H1 (cell line): ENCODE measurements at regions not wholly inside any gene's neighbourhood (a gene's known extent, or its start where the extent isn't known, plus 50 kb on each side); places are given as distances from the start of the nearest gene placed in this dataset.

Experiments used
- CTCF ChIA-PET: fragments of 300-600 bp; sonication (Branson Sonifier 250); formaldehyde crosslinking; loops from one replicate; lab custom pipeline; 2021; ENCODE audit not compliant: partially characterized antibody; lab: Charles Lee
- POLR2A ChIA-PET: fragments of 300-600 bp; sonication (Branson Sonifier 250); formaldehyde crosslinking; loops from one replicate; lab custom pipeline; 2021; ENCODE audit warnings: inconsistent platforms; ENCODE audit not compliant: partially characterized antibody; lab: Charles Lee
- DNase-seq, 2 experiments: peaks; one replicate each; pipeline versions ENCODE4 v3.0.0 to v3.0.0-alpha.2; 2010 to 2022; ENCODE audit warnings: low spot score in 2 of 2, low read depth in 1 of 2, mixed read lengths in 1 of 2
- FAIRE-seq: peaks from 2 replicates; lab custom pipeline; 2011; peaks lifted over from hg19 to GRCh38; lab: Jason Lieb, UNC
- H2AFZ ChIP-seq: 2 replicates; pipeline ENCODE4 v1.8.1; 2012; ENCODE audit warnings: low read length, inconsistent platforms
- H2AK5ac ChIP-seq: 2 replicates; pipeline ENCODE4 v1.6.1; 2013; ENCODE audit warnings: low read depth, low read length
- H2BK120ac ChIP-seq: replicated peaks from 2 replicates; pipeline ENCODE3; 2013; ENCODE audit warnings: low read depth, low read length, inconsistent platforms
- H2BK12ac ChIP-seq: 2 replicates; pipeline ENCODE4 v1.6.1; 2013; ENCODE audit warnings: low read depth, low read length
- H2BK15ac ChIP-seq: 2 replicates; pipeline ENCODE4 v1.6.1; 2013; ENCODE audit warnings: low read length
- H2BK20ac ChIP-seq: 2 replicates; pipeline ENCODE4 v1.6.1; 2013; ENCODE audit warnings: low read length
- H2BK5ac ChIP-seq: 2 replicates; pipeline ENCODE4 v1.6.1; 2013; ENCODE audit warnings: low read depth, low read length
- H3K14ac ChIP-seq: 2 replicates; pipeline ENCODE4 v1.6.1; 2013; ENCODE audit warnings: inconsistent platforms; ENCODE audit not compliant: insufficient read length
- H3K18ac ChIP-seq: 2 replicates; pipeline ENCODE4 v1.6.1; 2013; ENCODE audit warnings: low read length; ENCODE audit errors: extremely low read depth
- H3K23ac ChIP-seq: 2 replicates; pipeline ENCODE4 v1.6.1; 2013; ENCODE audit warnings: inconsistent platforms; ENCODE audit not compliant: insufficient read length
- H3K23me2 ChIP-seq: 2 replicates; pipeline ENCODE4 v1.6.1; 2013; ENCODE audit warnings: low read depth, low read length
- H3K27ac ChIP-seq: 2 replicates; pipeline ENCODE4 v1.6.1; 2011; ENCODE audit warnings: low read depth, low read length, inconsistent platforms
- H3K27me3 ChIP-seq, 4 experiments: replicated peaks in 1 of 4; 1 replicate in 1 of 4; 2 replicates in 3 of 4; pipeline versions ENCODE4 v1.6.1 to v1.8.1; 2011 to 2013; ENCODE audit warnings: low read length in 3 of 4, mild to moderate bottlenecking in 3 of 4, inconsistent platforms in 2 of 4, mixed read lengths in 2 of 4, moderate library complexity in 1 of 4; ENCODE audit not compliant: control insufficient read depth in 3 of 4, insufficient read depth in 3 of 4; ENCODE audit errors: extremely low read depth in 1 of 4
- H3K36me3 ChIP-seq, 4 experiments: 2 replicates each; pipeline versions ENCODE4 v1.6.1 to v1.8.1; 2011 to 2013; ENCODE audit warnings: mild to moderate bottlenecking in 4 of 4, low read length in 3 of 4, moderate library complexity in 2 of 4, control low read depth in 1 of 4, inconsistent platforms in 1 of 4; ENCODE audit not compliant: insufficient read depth in 4 of 4, control insufficient read depth in 2 of 4
- H3K4ac ChIP-seq: replicated peaks from 2 replicates; pipeline ENCODE3; 2013; ENCODE audit warnings: low read length, low read depth, mixed read lengths, inconsistent platforms; ENCODE audit not compliant: insufficient read length
- H3K4me1 ChIP-seq, 4 experiments: replicated peaks in 1 of 4; 1 replicate in 1 of 4; 2 replicates in 3 of 4; pipeline versions ENCODE4 v1.6.1 to v1.8.1; 2011 to 2013; ENCODE audit warnings: low read length in 3 of 4, inconsistent platforms in 2 of 4, mixed read lengths in 1 of 4; ENCODE audit not compliant: insufficient read depth in 4 of 4, control insufficient read depth in 3 of 4
- H3K4me2 ChIP-seq, 2 experiments: 2 replicates each; pipeline versions ENCODE4 v1.6.1 to v1.8.1; 2011 to 2013; ENCODE audit warnings: low read depth in 2 of 2, low read length in 2 of 2, control low read depth in 1 of 2, inconsistent platforms in 1 of 2, mild to moderate bottlenecking in 1 of 2; ENCODE audit not compliant: insufficient read depth in 1 of 2
- H3K4me3 ChIP-seq, 4 experiments: fragments of 200-600, 300-600 bp in 1 of 4; sonication (generic), shearing (Covaris generic), sonication (Bioruptor Twin) in 1 of 4; 2 replicates each; pipeline versions ENCODE4 v1.5.1 to v1.8.1; 2011 to 2016; ENCODE audit warnings: low read length in 4 of 4, low read depth in 3 of 4, control low read depth in 2 of 4, inconsistent platforms in 2 of 4, mild to moderate bottlenecking in 2 of 4, mixed read lengths in 1 of 4, moderate library complexity in 1 of 4; ENCODE audit not compliant: insufficient read depth in 2 of 4; ENCODE audit errors: extremely low read depth in 1 of 4
- H3K56ac ChIP-seq: replicated peaks from 2 replicates; pipeline ENCODE3; 2013; ENCODE audit warnings: low read depth, mild to moderate bottlenecking, mixed read lengths, low read length, inconsistent platforms; ENCODE audit not compliant: insufficient read length
- H3K79me1 ChIP-seq: 2 replicates; pipeline ENCODE4 v1.6.1; 2013; ENCODE audit warnings: low read depth, low read length, control low read depth
- H3K79me2 ChIP-seq, 2 experiments: 2 replicates each; pipeline versions ENCODE4 v1.6.1 to v1.8.1; 2012 to 2013; ENCODE audit warnings: low read length in 2 of 2, mild to moderate bottlenecking in 2 of 2, inconsistent platforms in 1 of 2; ENCODE audit not compliant: insufficient read depth in 2 of 2, control insufficient read depth in 1 of 2
- H3K9ac ChIP-seq, 4 experiments: replicated peaks in 1 of 4; 1 replicate in 1 of 4; 2 replicates in 3 of 4; pipeline versions ENCODE4 v1.6.1 to v1.8.1; 2011 to 2013; ENCODE audit warnings: low read depth in 3 of 4, low read length in 3 of 4, control low read depth in 2 of 4, mild to moderate bottlenecking in 2 of 4, moderate library complexity in 2 of 4, inconsistent platforms in 1 of 4; ENCODE audit errors: extremely low read depth in 1 of 4
- H3K9me3 ChIP-seq, 2 experiments: 2 replicates each; pipeline versions ENCODE4 v1.6.1 to v1.8.1; 2012 to 2013; ENCODE audit warnings: mild to moderate bottlenecking in 2 of 2, moderate library complexity in 2 of 2, control low read depth in 1 of 2, inconsistent platforms in 1 of 2, low read depth in 1 of 2, low read length in 1 of 2, mixed read lengths in 1 of 2; ENCODE audit not compliant: insufficient read depth in 2 of 2
- H4K20me1 ChIP-seq, 2 experiments: replicated peaks in 1 of 2; 2 replicates each; pipeline versions ENCODE3 to v1.8.1; 2011 to 2013; ENCODE audit warnings: inconsistent platforms in 2 of 2, low read length in 2 of 2, mild to moderate bottlenecking in 1 of 2; ENCODE audit not compliant: insufficient read depth in 2 of 2, control insufficient read depth in 1 of 2
- H4K5ac ChIP-seq: 2 replicates; pipeline ENCODE4 v1.6.1; 2013; ENCODE audit warnings: low read length, low read depth, mixed read lengths, inconsistent platforms; ENCODE audit not compliant: insufficient read length
- H4K8ac ChIP-seq: 2 replicates; pipeline ENCODE4 v1.8.0; 2013; ENCODE audit warnings: mild to moderate bottlenecking, moderate library complexity, low read length, inconsistent platforms; ENCODE audit not compliant: insufficient read depth; ENCODE audit errors: extremely low read depth
- H4K91ac ChIP-seq: replicated peaks from 2 replicates; pipeline ENCODE3; 2013; ENCODE audit warnings: low read length, mixed read lengths, inconsistent platforms; ENCODE audit not compliant: insufficient read length
- BRCA1 ChIP-seq: IDR thresholded peaks from 2 replicates; pipeline ENCODE4 v1.6.1; 2012; ENCODE audit warnings: low read depth, low read length, improper control_type of control experiment
- CBX5 ChIP-seq: fragments of 300-800, 300-1000 bp; sonication (generic); IDR thresholded peaks from 2 replicates; pipeline ENCODE4 v1.7.1; 2016; ENCODE audit warnings: antibody characterized with exemption, low read length, low read depth
- CEBPB ChIP-seq: IDR thresholded peaks from 2 replicates; pipeline ENCODE4 v1.6.1; 2012; ENCODE audit warnings: low read depth, low read length
- EZH2 ChIP-seq: fragments of 200-600 bp; sonication (generic); IDR thresholded peaks from 2 replicates; pipeline ENCODE4 v1.7.1; 2012; ENCODE audit warnings: low read depth, mild to moderate bottlenecking, moderate library complexity, low read length, inconsistent platforms; ENCODE audit not compliant: severe bottlenecking
- FOSL1 ChIP-seq: IDR thresholded peaks from 2 replicates; pipeline ENCODE4 v1.6.1; 2011; ENCODE audit warnings: mild to moderate bottlenecking, low read depth, low read length, moderate library complexity; ENCODE audit not compliant: insufficient read depth
- GTF2F1 ChIP-seq: IDR thresholded peaks from 2 replicates; pipeline ENCODE4 v1.6.1; 2012; ENCODE audit warnings: low read depth, low read length, improper control_type of control experiment, borderline replicate concordance
- HDAC6 ChIP-seq: IDR thresholded peaks from one replicate; pipeline ENCODE4 v1.7.1; 2012; ENCODE audit warnings: low read depth, mild to moderate bottlenecking, inconsistent platforms, low read length, moderate library complexity
- KDM5A ChIP-seq: fragments of 200-600 bp; IDR thresholded peaks from 2 replicates; pipeline ENCODE4 v1.7.1; 2012; ENCODE audit warnings: mild to moderate bottlenecking, low read length, inconsistent platforms, mixed read lengths
- POLR2AphosphoS5 ChIP-seq: IDR thresholded peaks from 2 replicates; pipeline ENCODE4 v1.6.1; 2011; ENCODE audit warnings: low read depth, low read length
- RNF2 ChIP-seq: fragments of 200-900, 300-1000 bp; sonication (generic); IDR thresholded peaks from 2 replicates; pipeline ENCODE4 v1.7.1; 2016; ENCODE audit warnings: borderline replicate concordance, low read depth, mild to moderate bottlenecking, antibody characterized with exemption, low read length; ENCODE audit not compliant: poor library complexity, severe bottlenecking; ENCODE audit errors: missing control alignments
- TAF7 ChIP-seq: optimal IDR thresholded peaks from 2 replicates; pipeline ENCODE3; 2011; ENCODE audit warnings: low read depth, mild to moderate bottlenecking, inconsistent platforms, low read length, moderate library complexity, borderline replicate concordance
- TCF12 ChIP-seq: IDR thresholded peaks from 2 replicates; pipeline ENCODE4 v1.6.1; 2011; ENCODE audit warnings: low read depth, mild to moderate bottlenecking, low read length
- WGBS, 2 experiments: shearing (Covaris generic) in 1 of 2; methylation state at CpG; one replicate each; pipeline versions ENCODE4 v1.1.6 to v1.1.7; 2013 to 2015; ENCODE audit warnings: low lambda C conversion rate in 2 of 2, mixed read lengths in 2 of 2, inconsistent platforms in 1 of 2, low coverage in 1 of 2, missing lambda C conversion rate in 1 of 2; ENCODE audit not compliant: insufficient replicate concordance in 2 of 2, insufficient coverage in 1 of 2, insufficient read length in 1 of 2; ENCODE audit errors: extremely low coverage in 1 of 2, missing lambda C conversion rate in 1 of 2; 5-methylcytosine and 5-hydroxymethylcytosine counted together
- TF ChIP-seq, protein P1 (sequence below): IDR thresholded peaks from 2 replicates; pipeline ENCODE4 v1.6.1; 2012; ENCODE audit warnings: inconsistent platforms

DNA sequence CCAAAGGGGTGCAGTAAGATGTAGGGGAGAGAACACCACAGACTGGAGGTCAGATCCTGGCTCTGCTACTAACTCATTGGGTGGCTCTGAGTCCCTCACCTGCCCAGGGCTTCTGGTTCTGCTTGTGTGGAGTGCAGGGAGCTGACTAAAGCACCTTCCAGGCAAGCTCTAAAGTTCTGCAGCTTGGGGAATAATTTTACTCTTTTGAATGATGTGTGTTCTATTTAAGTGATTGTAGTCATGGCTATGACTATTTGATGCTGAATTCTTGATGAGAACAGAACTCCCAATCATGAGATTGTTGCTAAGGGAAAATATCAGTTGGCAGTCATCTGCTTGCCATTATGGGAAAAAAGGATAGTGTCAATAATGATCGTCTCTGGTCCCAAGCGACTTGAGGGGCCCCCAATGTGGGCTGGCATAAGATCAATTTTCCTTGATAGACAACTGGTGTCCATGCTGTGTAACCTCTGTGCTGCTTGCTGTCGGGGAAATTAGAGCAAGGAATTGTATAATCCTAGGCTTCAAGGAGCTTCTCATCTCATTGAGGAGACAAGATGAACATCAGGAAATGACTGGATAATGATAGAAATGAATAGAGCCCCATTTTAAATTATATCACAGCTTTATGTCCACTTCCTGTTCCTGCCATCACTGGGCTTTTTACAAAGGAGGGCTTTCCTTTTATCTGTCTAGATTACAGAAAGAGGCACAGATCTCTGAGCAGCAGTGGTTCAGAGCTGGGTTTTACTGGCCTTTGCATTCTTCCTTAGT, 131.7 kb downstream of the SLC4A3 start:
- no peak for FAIRE-seq
- Histone ChIP-seq H2BK15ac (no peak overlapping the region), H4K20me1 (no peaks in the 10 kb centered on the region), H2AK5ac (no peak overlapping the region), H3K9me3 (no peaks in the 10 kb centered on the region), H4K91ac (no peak overlapping the region), H2BK12ac (no peak overlapping the region), H3K9ac (no peak overlapping the region), H3K23me2 (no peaks in the 10 kb centered on the region; the same call in 1 of the 2 replicates), H4K5ac (no peak overlapping the region), H3K23ac (no peak overlapping the region), H3K56ac (no peak overlapping the region), H3K27me3 (no peaks in the 10 kb centered on the region), H3K4me3 (no peak overlapping the region), H3K18ac (no peak overlapping the region), H3K14ac (no peak overlapping the region), H2BK5ac (no peak overlapping the region), H4K8ac (no peak overlapping the region), H3K27ac (no peak overlapping the region), H3K4me2 (no peak overlapping the region), H2BK120ac (no peak overlapping the region), H3K79me1 (no peaks in the 10 kb centered on the region), H3K36me3 (no peaks in the 10 kb centered on the region), H2AFZ (no peak overlapping the region), H3K79me2 (no peaks in the 10 kb centered on the region), H2BK20ac (no peak overlapping the region), H3K4ac (no peak overlapping the region), H3K4me1 (no peaks in the 10 kb centered on the region)
- 86% methylated on average over 3 of the region's 3 CpGs; no CpG with 5 or more reads in 1 of the 2 experiments for WGBS, 2 experiments
- ChIA-PET CTCF (interaction anchor here (1.0 to 1.6 kb wide), 3 partner anchors 10 to 239 kb away, joined by 3 to 5 read pairs (median 4); no protein-coding TSS in a partner anchor), POLR2A (no interaction called here)
- DNase-seq: no peak
- TF ChIP-seq RNF2 (no peak), POLR2AphosphoS5 (no peak), TCF12 (no peak), GTF2F1 (no peak), HDAC6 (no peak), CEBPB (no peak), EZH2 (no peak), KDM5A (no peak), CBX5 (no peak), TAF7 (no peak), FOSL1 (no peak), BRCA1 (no peak)
- TF ChIP-seq, protein P1, sequence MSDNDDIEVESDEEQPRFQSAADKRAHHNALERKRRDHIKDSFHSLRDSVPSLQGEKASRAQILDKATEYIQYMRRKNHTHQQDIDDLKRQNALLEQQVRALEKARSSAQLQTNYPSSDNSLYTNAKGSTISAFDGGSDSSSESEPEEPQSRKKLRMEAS: no peak
